ENCODE measurements at regions not wholly inside any gene's neighbourhood (a gene's known extent, or its start where the extent isn't known, plus 50 kb on each side); places are given as distances from the start of the nearest gene placed in this dataset.

GRCh38 chr6:47917202-47917601 lies 135.4 kb downstream of the OPN5 start:
- in situ Hi-C loops (cut with HindIII; ENCODE audit: low pct_unique_long_range_greater_than_20kb, low sequenced_read_pairs) (no loop called here), intact Hi-C loops (cut with micrococcal nuclease; ENCODE audit: unreplicated experiment) (no loop called here)
- H3K4me3 ChIP-seq (ENCODE audit: low read depth in 2 of 2, low read length in 2 of 2): no peak overlapping the region
- H3K9me3 ChIP-seq (ENCODE audit: control insufficient read depth, insufficient read depth, low read depth, low read length): no peaks in the 10 kb centered on the region
- no peak for ATAC-seq
- BruUV-seq (replicated peaks): no TSS peak
- DNase-seq (ENCODE audit: low read depth, low spot score): no peak
- H3K27ac ChIP-seq (ENCODE audit: low read length): no peak overlapping the region
- CTCF ChIA-PET: no interaction called here
- no peak for TF ChIP-seq TCF7L2 (IDR thresholded peaks at IDR 0.05; ENCODE audit: low read depth, low read length)
- no peak for TF ChIP-seq POLR2AphosphoS5 (IDR thresholded peaks at IDR 0.05; ENCODE audit: low read depth, low read length)
- H3K4me1 ChIP-seq (ENCODE audit: control insufficient read depth, insufficient read depth, low read length): no peaks in the 10 kb centered on the region; the same call in 1 of the 2 replicates
- POLR2A ChIA-PET: no interaction called here
- no peaks in the 10 kb centered on the region for H3K36me3 ChIP-seq (ENCODE audit: control insufficient read depth, insufficient read depth, low read length)
- H3K27me3 ChIP-seq (ENCODE audit: control insufficient read depth, insufficient read depth, low read length): no peaks in the 10 kb centered on the region

GRCh38 chr6:47915017-47915416 lies 133.2 kb downstream of the OPN5 start:
- BruUV-seq (replicated peaks): no TSS peak
- Histone ChIP-seq H3K27me3 (ENCODE audit: control insufficient read depth, insufficient read depth, low read length) (no peaks in the 10 kb centered on the region), H3K36me3 (ENCODE audit: control insufficient read depth, insufficient read depth, low read length) (no peaks in the 10 kb centered on the region), H3K4me3 (ENCODE audit: low read depth in 2 of 2, low read length in 2 of 2) (no peak overlapping the region), H3K9me3 (ENCODE audit: control insufficient read depth, insufficient read depth, low read depth, low read length) (no peaks in the 10 kb centered on the region), H3K27ac (ENCODE audit: low read length) (no peak overlapping the region), H3K4me1 (ENCODE audit: control insufficient read depth, insufficient read depth, low read length) (no peaks in the 10 kb centered on the region; the same call in 1 of the 2 replicates)
- intact Hi-C loops (cut with micrococcal nuclease; ENCODE audit: unreplicated experiment): no loop called here
- in situ Hi-C loops (cut with HindIII; ENCODE audit: low pct_unique_long_range_greater_than_20kb, low sequenced_read_pairs): no loop called here
- POLR2A ChIA-PET: no interaction called here
- CTCF ChIA-PET: no interaction called here
- no peak for DNase-seq (ENCODE audit: low read depth, low spot score)
- no peak for TF ChIP-seq SIN3A (IDR thresholded peaks at IDR 0.05; ENCODE audit: borderline replicate concordance, insufficient read depth, low read depth, low read length)
- no peak for TF ChIP-seq TCF7L2 (IDR thresholded peaks at IDR 0.05; ENCODE audit: low read depth, low read length)
- TF ChIP-seq CTCF (IDR thresholded peaks at IDR 0.05): no peak
- TF ChIP-seq POLR2AphosphoS5 (IDR thresholded peaks at IDR 0.05; ENCODE audit: low read depth, low read length): no peak
- no peak for TF ChIP-seq REST (IDR thresholded peaks at IDR 0.05; ENCODE audit: insufficient read depth in 1 of 2, low read depth in 2 of 2, low read length in 1 of 2)
- no peak for ATAC-seq

- no TSS peak for BruUV-seq (replicated peaks)
- CTCF ChIA-PET: no interaction called here
Observed at GRCh38 chr6:47908271-47908670, 126.4 kb downstream of the OPN5 start.

More at GRCh38 chr6:47908271-47908670, 126.4 kb downstream of the OPN5 start:
- POLR2A ChIA-PET: no interaction called here
- intact Hi-C loops (cut with micrococcal nuclease; ENCODE audit: unreplicated experiment) (no loop called here), in situ Hi-C loops (cut with HindIII; ENCODE audit: low pct_unique_long_range_greater_than_20kb, low sequenced_read_pairs) (no loop called here)
- Histone ChIP-seq H3K9me3 (ENCODE audit: control insufficient read depth, insufficient read depth, low read depth, low read length) (no peaks in the 10 kb centered on the region), H3K4me1 (ENCODE audit: control insufficient read depth, insufficient read depth, low read length) (no peaks in the 10 kb centered on the region), H3K36me3 (ENCODE audit: control insufficient read depth, insufficient read depth, low read length) (no peaks in the 10 kb centered on the region), H3K27me3 (ENCODE audit: control insufficient read depth, insufficient read depth, low read length) (no peaks in the 10 kb centered on the region), H3K4me3 (ENCODE audit: low read depth in 2 of 2, low read length in 2 of 2) (no peak overlapping the region), H3K27ac (ENCODE audit: low read length) (no peak overlapping the region)
- DNase-seq (ENCODE audit: low read depth, low spot score) (no peak), ATAC-seq (no peak)
- TF ChIP-seq SIN3A (IDR thresholded peaks at IDR 0.05; ENCODE audit: borderline replicate concordance, insufficient read depth, low read depth, low read length): no peak
- TF ChIP-seq CTCF (IDR thresholded peaks at IDR 0.05): no peak
- TF ChIP-seq POLR2AphosphoS5 (IDR thresholded peaks at IDR 0.05; ENCODE audit: low read depth, low read length): no peak
- no peak for TF ChIP-seq REST (IDR thresholded peaks at IDR 0.05; ENCODE audit: insufficient read depth in 1 of 2, low read depth in 2 of 2, low read length in 1 of 2)
- no peak for TF ChIP-seq TCF7L2 (IDR thresholded peaks at IDR 0.05; ENCODE audit: low read depth, low read length)
